RWPE1 (cell line): ENCODE measurements at regions not wholly inside any gene's neighbourhood (a gene's known extent, or its start where the extent isn't known, plus 50 kb on each side); places are given as distances from the start of the nearest gene placed in this dataset.

Experiments
- CTCF ChIA-PET: fragments of 350-600 bp; sonication (Branson Sonifier 250); formaldehyde crosslinking; extraction: SDS; loops from one replicate; lab custom pipeline; 2021; lab: Yijun Ruan, JAX
- POLR2A ChIA-PET: fragments of 400-600 bp; formaldehyde crosslinking; extraction: SDS; loops from one replicate; lab custom pipeline; 2020; ENCODE audit warnings: antibody characterized with exemption; ENCODE audit not compliant: low non-redundant PET; lab: Yijun Ruan, JAX
- DNase-seq: peaks from one replicate; pipeline ENCODE4 v3.0.0; 2012; ENCODE audit warnings: low spot score
- H3K27ac ChIP-seq: fragments of 450-650 bp; 2 replicates; pipeline ENCODE4 v1.5.1; 2017
- CTCF ChIP-seq: fragments of 450-650 bp; conservative IDR thresholded peaks from 2 replicates; pipeline ENCODE4 v1.5.1; 2017; ENCODE audit warnings: low read depth, mild to moderate bottlenecking

GRCh38 chr1:14294860-14295536 lies 303.5 kb upstream of the KAZN start:
- no peak overlapping the region for H3K27ac ChIP-seq
- ChIA-PET CTCF (no interaction called here), POLR2A (no interaction called here)
- TF ChIP-seq CTCF, result no peak
- DNase-seq, result no peak

GRCh38 chr1:14296795-14297194 lies 301.7 kb upstream of the KAZN start:
- ChIA-PET CTCF (no interaction called here), POLR2A (no interaction called here)
- no peak for DNase-seq
- H3K27ac ChIP-seq, result no peak overlapping the region
- no peak for TF ChIP-seq CTCF

- no peak for DNase-seq
- POLR2A ChIA-PET, result no interaction called here
- CTCF ChIA-PET, result no interaction called here
- no peak for TF ChIP-seq CTCF
- H3K27ac ChIP-seq, result no peak overlapping the region
Measured at GRCh38 chr1:14297356-14297755, 301.1 kb upstream of the KAZN start.

GRCh38 chr1:14298806-14299205 lies 299.7 kb upstream of the KAZN start:
- no peak for TF ChIP-seq CTCF
- ChIA-PET POLR2A (no interaction called here), CTCF (no interaction called here)
- H3K27ac ChIP-seq, result no peak overlapping the region
- DNase-seq, result no peak

- POLR2A ChIA-PET, result no interaction called here
- CTCF ChIA-PET, result no interaction called here
- DNase-seq, result peak; percentile 75
Measured at GRCh38 chr1:14300991-14301703, 297.3 kb upstream of the KAZN start.

GRCh38 chr1:14301704-14302024 lies 296.8 kb upstream of the KAZN start:
- peak overlapping the region; percentile 78 for H3K27ac ChIP-seq
- TF ChIP-seq CTCF, result no peak
- CTCF ChIA-PET, result interaction anchor here (0.6 kb wide), 1 partner anchor 301 kb away, joined by 3 read pairs; no protein-coding TSS in a partner anchor
- DNase-seq, result no peak
- POLR2A ChIA-PET, result no interaction called here

More at GRCh38 chr1:14300991-14301703, 297.3 kb upstream of the KAZN start:
- peak overlapping the region; percentile 78 for H3K27ac ChIP-seq
- no peak for TF ChIP-seq CTCF
